ENCODE measurements at regions not wholly inside any gene's neighbourhood (a gene's known extent, or its start where the extent isn't known, plus 50 kb on each side); places are given as distances from the start of the nearest gene placed in this dataset.

DNA sequence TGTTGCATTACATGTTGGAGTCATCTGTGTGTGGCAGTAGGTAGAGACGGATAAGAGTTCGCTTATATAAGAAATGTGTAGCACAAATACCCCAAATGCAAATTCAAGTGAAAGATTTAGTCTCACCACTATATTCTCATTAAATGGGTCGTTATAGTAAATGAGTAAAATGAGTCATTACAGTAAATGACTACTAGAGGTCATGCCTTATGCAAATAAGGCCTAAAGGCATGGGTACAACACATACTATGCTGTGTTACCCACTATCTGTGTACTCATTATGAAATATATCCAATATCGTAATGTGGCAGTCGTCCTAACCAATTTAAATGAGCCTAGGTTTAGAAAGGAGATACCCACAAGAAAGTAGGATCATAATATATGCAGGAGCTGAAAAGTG lies 1603.1 kb downstream of the C4orf33 start:
- TF ChIP-seq, protein P1, sequence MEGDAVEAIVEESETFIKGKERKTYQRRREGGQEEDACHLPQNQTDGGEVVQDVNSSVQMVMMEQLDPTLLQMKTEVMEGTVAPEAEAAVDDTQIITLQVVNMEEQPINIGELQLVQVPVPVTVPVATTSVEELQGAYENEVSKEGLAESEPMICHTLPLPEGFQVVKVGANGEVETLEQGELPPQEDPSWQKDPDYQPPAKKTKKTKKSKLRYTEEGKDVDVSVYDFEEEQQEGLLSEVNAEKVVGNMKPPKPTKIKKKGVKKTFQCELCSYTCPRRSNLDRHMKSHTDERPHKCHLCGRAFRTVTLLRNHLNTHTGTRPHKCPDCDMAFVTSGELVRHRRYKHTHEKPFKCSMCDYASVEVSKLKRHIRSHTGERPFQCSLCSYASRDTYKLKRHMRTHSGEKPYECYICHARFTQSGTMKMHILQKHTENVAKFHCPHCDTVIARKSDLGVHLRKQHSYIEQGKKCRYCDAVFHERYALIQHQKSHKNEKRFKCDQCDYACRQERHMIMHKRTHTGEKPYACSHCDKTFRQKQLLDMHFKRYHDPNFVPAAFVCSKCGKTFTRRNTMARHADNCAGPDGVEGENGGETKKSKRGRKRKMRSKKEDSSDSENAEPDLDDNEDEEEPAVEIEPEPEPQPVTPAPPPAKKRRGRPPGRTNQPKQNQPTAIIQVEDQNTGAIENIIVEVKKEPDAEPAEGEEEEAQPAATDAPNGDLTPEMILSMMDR (IDR thresholded peaks at IDR 0.05; ENCODE audit: insufficient read depth, low read length, poor library complexity, severe bottlenecking), result no peak
- no peak overlapping the region for H3K4me3 ChIP-seq (replicated peaks; ENCODE audit: low read depth, low read length)
- H3K27me3 ChIP-seq (replicated peaks; ENCODE audit: control insufficient read depth, insufficient read depth, low read length), result no peaks in the 10 kb centered on the region
- no peaks in the 10 kb centered on the region for H3K36me3 ChIP-seq (ENCODE audit: control insufficient read depth, insufficient read depth, low read length)
- no peak for DNase-seq (ENCODE audit: extremely low read depth, insufficient read length)

DNA sequence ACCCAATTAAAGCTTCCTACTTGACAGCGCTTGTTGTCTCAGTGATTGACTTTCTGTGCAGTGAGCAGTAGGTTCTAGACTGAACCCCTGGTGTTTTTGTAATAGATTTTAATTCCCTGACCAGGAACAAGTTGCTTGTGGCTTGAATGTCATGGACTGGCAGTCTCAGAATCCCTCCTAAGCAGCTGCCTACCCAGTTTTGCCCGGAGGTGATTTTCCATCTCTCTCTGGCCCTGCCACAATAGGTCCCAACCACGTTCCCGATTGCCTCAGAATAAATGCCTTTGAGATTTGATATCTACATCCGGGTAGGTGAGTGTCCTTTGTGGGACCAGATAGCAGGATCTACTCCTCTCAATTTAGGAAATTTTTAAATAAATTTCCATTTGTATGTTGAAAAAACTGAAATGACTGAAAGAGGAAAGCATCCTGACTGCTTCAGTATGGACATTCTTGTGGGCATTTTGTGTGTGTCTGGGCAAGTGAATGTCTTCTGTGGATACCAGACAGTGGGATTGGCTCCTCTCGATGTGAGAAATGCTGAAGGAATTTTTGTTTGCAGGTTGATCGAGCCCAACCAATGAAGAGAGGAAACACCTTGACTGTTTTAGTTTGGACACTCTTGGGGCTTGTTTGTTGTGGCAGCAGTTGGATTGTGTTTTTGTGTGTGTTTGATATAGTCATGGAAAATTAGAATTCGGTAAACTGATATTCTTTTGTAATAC lies 1607.4 kb downstream of the C4orf33 start:
- H3K4me3 ChIP-seq (replicated peaks; ENCODE audit: low read depth, low read length), result no peak overlapping the region
- no peak for DNase-seq (ENCODE audit: extremely low read depth, insufficient read length)
- TF ChIP-seq, protein P1 (IDR thresholded peaks at IDR 0.05; ENCODE audit: insufficient read depth, low read length, poor library complexity, severe bottlenecking), result no peak
- H3K27me3 ChIP-seq (replicated peaks; ENCODE audit: control insufficient read depth, insufficient read depth, low read length), result no peaks in the 10 kb centered on the region
- no peaks in the 10 kb centered on the region for H3K36me3 ChIP-seq (ENCODE audit: control insufficient read depth, insufficient read depth, low read length)

DNA sequence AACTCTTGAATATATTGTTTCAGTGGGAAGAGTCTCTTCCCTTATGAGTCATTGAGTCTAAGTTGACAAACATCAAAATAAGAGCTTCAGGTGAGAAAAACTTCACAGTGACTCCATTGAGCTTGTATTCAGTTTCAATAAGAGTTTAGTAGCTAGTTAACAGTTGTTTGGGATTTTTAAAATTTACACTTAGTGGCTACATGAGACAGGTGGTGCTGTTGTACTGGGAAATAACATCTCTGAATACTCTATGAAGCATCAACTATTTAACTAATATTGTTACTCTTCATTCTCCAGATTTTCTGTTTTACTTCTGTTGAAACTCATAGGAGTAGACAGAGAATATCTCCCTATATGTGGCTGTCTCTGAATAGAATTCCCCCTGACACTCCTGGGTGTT lies 1609.1 kb downstream of the C4orf33 start:
- Histone ChIP-seq H3K36me3 (ENCODE audit: control insufficient read depth, insufficient read depth, low read length) (no peaks in the 10 kb centered on the region), H3K4me3 (replicated peaks; ENCODE audit: low read depth, low read length) (no peak overlapping the region), H3K27me3 (replicated peaks; ENCODE audit: control insufficient read depth, insufficient read depth, low read length) (no peaks in the 10 kb centered on the region)
- TF ChIP-seq, protein P1 (IDR thresholded peaks at IDR 0.05; ENCODE audit: insufficient read depth, low read length, poor library complexity, severe bottlenecking), result no peak
- no peak for DNase-seq (ENCODE audit: extremely low read depth, insufficient read length)

DNA sequence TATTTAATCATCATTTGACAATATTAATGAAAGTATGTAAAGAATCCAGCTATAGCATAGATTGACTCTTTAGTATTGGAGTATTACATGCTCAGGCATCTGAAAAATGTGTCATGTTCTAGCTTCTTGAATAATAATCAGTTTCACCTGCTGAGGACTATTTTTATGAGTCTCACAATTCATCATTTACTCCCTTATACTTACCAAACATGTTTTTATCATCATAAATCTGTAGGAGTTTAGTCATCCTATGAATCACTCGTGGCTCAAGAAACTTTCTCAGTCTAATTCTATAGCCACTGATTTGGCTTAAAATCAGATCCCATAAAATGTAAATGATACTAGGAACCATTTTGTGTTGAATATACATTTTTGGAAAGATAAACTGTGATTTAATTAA lies 1616.1 kb downstream of the C4orf33 start:
- TF ChIP-seq, protein P1 (IDR thresholded peaks at IDR 0.05; ENCODE audit: insufficient read depth, low read length, poor library complexity, severe bottlenecking), result no peak

DNA sequence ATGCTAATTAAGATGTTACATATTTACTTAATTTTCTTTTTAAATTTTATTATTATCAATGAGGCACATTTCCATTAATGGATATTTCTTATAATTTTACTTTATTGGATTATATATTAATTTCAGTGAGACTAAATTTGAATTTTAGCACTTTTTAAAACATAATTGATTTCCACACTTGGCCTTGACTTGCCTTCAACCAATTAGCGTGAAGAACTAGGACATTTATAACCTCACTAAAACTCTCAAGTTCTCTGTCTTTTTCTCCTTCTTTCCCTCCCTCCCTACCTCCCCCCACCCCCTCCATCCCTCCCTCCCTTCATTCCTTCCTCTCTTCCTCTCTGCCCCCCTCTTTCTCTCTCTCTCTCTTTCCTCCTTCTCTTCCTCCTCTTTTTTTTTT lies 1618.1 kb downstream of the C4orf33 start:
- H3K36me3 ChIP-seq (ENCODE audit: control insufficient read depth, insufficient read depth, low read length), result no peaks in the 10 kb centered on the region
- no peak for DNase-seq (ENCODE audit: extremely low read depth, insufficient read length)
- TF ChIP-seq, protein P1 (IDR thresholded peaks at IDR 0.05; ENCODE audit: insufficient read depth, low read length, poor library complexity, severe bottlenecking), result no peak
- no peak overlapping the region for H3K4me3 ChIP-seq (replicated peaks; ENCODE audit: low read depth, low read length)
- no peaks in the 10 kb centered on the region for H3K27me3 ChIP-seq (replicated peaks; ENCODE audit: control insufficient read depth, insufficient read depth, low read length)

More for the DNA sequence above, 1616.1 kb downstream of the C4orf33 start:
- no peak for DNase-seq (ENCODE audit: extremely low read depth, insufficient read length)
- Histone ChIP-seq H3K36me3 (ENCODE audit: control insufficient read depth, insufficient read depth, low read length) (no peaks in the 10 kb centered on the region), H3K27me3 (replicated peaks; ENCODE audit: control insufficient read depth, insufficient read depth, low read length) (no peaks in the 10 kb centered on the region), H3K4me3 (replicated peaks; ENCODE audit: low read depth, low read length) (no peak overlapping the region)

DNA sequence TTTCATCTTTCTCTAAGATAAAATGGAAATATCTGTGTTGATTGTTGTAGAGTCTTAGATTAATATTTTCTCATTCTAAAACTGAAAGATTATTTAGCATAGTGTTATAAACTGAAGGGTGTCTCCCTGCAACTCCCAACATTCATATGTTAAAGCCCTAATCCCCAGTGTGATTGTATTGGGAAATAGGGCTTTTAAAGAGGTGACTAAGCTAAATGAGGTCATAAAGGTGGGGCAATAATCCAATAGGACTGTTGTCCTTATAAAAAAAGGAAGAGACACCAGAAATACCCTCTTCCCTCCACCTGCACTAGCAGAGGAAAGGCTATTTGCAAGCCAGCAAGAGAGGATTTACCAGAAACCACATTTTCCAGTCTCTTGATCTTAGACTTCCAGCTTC lies 1626.4 kb downstream of the C4orf33 start:
- no peak for DNase-seq (ENCODE audit: extremely low read depth, insufficient read length)
- Histone ChIP-seq H3K27me3 (replicated peaks; ENCODE audit: control insufficient read depth, insufficient read depth, low read length) (no peaks in the 10 kb centered on the region), H3K4me3 (replicated peaks; ENCODE audit: low read depth, low read length) (no peak overlapping the region), H3K36me3 (ENCODE audit: control insufficient read depth, insufficient read depth, low read length) (no peaks in the 10 kb centered on the region)
- TF ChIP-seq, protein P1 (IDR thresholded peaks at IDR 0.05; ENCODE audit: insufficient read depth, low read length, poor library complexity, severe bottlenecking), result no peak
